Epidermal melanocyte (primary cell): ENCODE measurements at regions not wholly inside any gene's neighbourhood (a gene's known extent, or its start where the extent isn't known, plus 50 kb on each side); places are given as distances from the start of the nearest gene placed in this dataset.

ENCODE experiments used
- DNase-seq: peaks from one replicate; pipeline ENCODE4 v3.0.0; 2011; ENCODE audit warnings: low spot score; ENCODE audit not compliant: insufficient read length

GRCh38 chr4:181998398-181999295, 244.6 kb upstream of the TENM3 start:
- no peak for DNase-seq

GRCh38 chr4:182000077-182000476, 243.1 kb upstream of the TENM3 start:
- no peak for DNase-seq

- no peak for DNase-seq
These were observed 232.3 kb upstream of the TENM3 start for GRCh38 chr4:182010876-182011275.

GRCh38 chr4:182014164-182014563, 229.0 kb upstream of the TENM3 start:
- no peak for DNase-seq

- no peak for DNase-seq
These were observed 228.2 kb upstream of the TENM3 start for GRCh38 chr4:182015014-182015413.

DNA sequence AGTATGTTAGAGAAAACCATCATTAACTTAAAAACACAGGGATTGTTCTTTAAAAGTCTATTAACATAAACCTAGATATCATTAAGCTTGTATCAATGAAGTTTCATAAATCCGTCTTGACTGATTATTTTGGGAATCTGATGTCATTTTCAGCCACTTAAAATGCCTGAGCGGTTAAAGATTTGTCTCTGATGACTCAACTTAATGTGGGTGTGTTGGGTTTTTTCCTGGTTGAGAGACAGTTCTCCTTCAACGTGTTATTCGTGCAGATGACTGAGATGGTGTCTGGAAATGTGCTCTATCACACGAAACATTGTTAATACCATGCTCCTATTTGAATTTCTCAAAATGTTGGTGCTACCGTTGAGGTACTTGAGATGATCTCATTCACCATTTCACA, 227.3 kb upstream of the TENM3 start:
- DNase-seq, result no peak

GRCh38 chr4:182017038-182017437, 226.2 kb upstream of the TENM3 start:
- DNase-seq, result no peak

DNA sequence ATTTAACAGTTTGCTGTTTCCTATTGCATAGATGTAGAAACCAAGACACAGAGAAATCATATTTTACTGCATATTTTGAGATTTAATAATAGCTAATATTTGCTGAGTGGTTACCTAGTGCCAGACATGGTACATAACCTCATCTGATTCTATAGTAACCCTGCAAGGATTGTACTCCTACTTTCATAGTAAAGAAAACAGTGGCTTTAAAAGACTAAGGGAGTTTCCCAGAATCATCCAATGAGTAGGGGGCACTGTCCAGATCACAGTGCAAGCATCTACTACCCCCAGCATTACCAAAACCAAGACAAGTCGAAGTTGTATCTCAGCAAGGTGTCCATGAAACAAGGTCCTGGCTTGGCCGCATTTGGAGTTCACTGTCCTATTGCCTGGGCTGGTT, 224.5 kb upstream of the TENM3 start:
- no peak for DNase-seq

- DNase-seq, result no peak
These were observed 224.0 kb upstream of the TENM3 start for GRCh38 chr4:182019148-182019652.

- DNase-seq, result no peak
These were observed 220.3 kb upstream of the TENM3 start for GRCh38 chr4:182022909-182023308.

DNA sequence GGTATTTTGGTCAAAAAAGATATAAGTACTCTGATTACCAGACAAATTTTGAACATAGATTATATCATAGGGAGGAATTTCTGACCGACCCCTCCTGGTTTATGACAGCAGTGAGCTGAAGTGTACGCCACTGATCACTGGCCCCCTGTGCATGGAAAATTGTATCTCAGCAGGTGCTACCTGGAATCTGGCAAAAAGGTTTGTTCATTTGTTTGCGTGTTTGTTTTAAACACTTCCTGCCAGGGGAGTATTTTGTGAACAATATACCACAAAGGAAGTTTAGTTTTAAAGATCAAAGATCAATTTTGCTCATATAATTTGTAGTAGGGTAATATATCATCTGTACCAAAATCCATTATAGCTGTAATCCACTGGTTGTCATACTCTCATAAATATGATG, 219.7 kb upstream of the TENM3 start:
- DNase-seq, result no peak

DNA sequence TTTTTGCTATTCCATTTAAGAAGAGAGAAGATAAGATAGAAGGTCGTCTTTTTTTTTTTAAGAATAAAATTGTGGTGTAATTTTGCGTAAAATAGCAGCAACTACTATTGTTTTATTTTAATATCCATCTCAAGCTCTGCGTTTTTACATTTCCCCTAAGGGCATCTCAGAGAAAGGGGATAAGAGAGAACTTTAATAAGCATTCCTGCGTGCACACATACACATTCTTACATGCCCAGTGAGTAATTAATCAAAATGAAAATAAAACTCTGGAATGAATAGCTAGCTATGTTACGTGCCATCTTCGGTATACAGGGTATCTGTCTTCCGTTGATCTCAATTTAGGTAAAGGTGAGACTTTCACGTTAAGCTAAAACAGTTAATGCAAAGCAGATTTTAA, 200.3 kb upstream of the TENM3 start:
- DNase-seq, result no peak

DNA sequence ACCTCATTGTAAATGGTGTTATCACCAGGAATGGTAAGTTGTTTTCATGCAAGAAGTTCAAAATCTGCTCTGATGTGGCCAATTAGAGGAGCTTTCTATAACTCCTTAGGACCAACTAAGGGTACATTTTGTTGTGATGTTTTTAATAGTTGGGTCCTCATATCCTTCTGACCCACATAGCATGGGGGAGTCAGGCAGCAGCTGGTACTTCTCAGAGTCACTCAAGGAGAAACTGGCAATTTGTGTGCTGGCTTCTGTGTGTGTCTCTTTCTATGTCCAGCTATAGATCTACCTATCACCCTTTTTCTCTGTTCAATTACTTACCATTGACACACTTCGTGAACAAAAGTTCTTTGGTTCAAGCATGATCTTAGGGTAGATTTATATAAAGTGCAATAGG, 194.3 kb upstream of the TENM3 start:
- DNase-seq, result no peak

GRCh38 chr4:182056866-182057265, 186.3 kb upstream of the TENM3 start:
- DNase-seq, result no peak

- no peak for DNase-seq
These were observed 180.7 kb upstream of the TENM3 start for GRCh38 chr4:182062458-182062857.

DNA sequence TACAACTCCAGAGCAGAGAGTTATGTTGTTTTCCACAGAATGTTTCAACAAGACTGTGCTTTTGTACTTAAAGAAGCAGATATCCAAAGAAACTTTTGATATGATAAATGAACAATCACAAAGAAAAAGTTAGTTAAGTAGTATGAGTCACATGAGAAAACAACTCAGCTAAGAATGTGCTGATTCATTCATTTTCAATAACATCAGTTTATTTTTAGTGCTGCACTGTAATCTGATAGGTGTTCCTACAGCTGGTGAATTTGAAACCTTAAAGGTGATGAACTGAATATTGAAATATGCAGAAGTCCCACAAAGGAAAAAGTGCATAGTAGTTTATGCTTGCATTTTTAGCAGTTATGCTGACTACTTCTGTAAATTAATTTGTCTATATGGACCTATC, 180.3 kb upstream of the TENM3 start:
- no peak for DNase-seq

GRCh38 chr4:182063651-182064050, 179.6 kb upstream of the TENM3 start:
- DNase-seq, result no peak

GRCh38 chr4:182065255-182065654, 177.9 kb upstream of the TENM3 start:
- DNase-seq, result no peak

GRCh38 chr4:182066037-182066436, 177.2 kb upstream of the TENM3 start:
- DNase-seq, result no peak

DNA sequence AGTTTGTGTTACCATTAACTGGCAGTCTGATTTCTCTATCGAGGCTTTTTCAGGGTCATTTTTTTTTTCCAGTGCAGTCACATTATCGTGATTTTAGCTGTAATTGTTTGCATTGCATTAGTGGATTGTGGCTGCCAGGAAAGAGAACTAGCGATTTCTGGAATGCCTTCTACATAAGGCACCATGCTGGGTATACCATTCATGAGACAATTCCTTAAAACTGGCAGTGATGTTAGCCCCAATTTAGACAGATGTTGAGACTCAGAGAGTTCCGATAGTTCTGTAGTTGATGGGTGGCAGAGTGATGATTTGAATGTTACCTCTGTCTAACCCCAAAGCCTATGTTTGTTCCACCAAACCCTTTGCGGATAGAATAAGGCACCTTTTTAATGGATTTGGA, 175.4 kb upstream of the TENM3 start:
- DNase-seq, result no peak

DNA sequence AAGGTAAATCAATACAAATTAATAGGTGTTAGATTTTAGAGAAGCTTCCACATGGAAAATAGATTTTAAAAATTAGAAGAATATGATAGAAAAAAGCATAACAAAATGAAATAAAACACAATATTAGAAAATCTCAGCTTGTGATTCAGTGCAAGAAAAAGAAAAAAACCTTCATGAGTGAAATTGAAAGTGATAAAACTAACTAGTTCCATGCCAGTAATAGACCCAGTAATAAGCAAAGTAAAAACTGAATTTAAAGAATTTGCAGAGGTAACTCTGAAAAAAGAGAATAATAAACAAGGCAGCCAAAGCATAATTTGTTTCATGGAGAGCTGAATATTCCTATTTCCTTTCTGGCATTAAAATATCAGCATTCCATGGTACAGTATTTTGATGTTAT, 174.3 kb upstream of the TENM3 start:
- DNase-seq, result no peak

- no peak for DNase-seq
These were observed 169.9 kb upstream of the TENM3 start for GRCh38 chr4:182073278-182073677.

DNA sequence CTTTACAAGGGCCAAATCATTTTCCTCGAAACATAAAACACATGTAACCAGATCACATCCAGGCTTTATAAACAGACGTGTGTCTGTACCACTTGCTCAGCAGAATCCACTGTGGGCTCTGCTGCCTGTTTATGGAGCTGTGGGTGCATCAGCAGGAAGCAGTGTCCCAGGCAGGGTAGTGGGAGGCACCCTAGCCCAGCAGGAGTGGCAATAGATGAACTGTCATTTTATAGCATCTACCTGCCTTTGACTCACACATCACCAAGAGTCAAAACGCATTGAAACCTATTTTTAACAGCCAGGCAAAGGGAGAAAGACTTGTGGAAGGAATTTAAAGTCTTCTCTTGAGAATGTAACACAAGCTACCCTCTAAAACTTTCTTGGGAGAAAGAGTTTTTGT, 169.1 kb upstream of the TENM3 start:
- no peak for DNase-seq
